Prostate gland (tissue), 2 donors: ENCODE measurements at regions not wholly inside any gene's neighbourhood (a gene's known extent, or its start where the extent isn't known, plus 50 kb on each side); places are given as distances from the start of the nearest gene placed in this dataset.
"Not testable (repeated sequence)": the region's sequence is repeated elsewhere in the genome, so short reads cannot be mapped to it uniquely, and the experiment has no call there.

Experiments
- DNase-seq: peaks from one replicate; pipeline ENCODE4 v3.0.0-alpha.2; 2019; ENCODE audit warnings: low spot score
- H3K27ac ChIP-seq, 2 donors: fragments of 200-600 bp; sonication (generic); 2 replicates each; pipeline ENCODE4 v1.5.1; 2017 to 2019
- H3K27me3 ChIP-seq: fragments of 200-600 bp; sonication (generic); replicated peaks from 2 replicates; pipeline ENCODE4 v1.5.1; 2019; ENCODE audit not compliant: insufficient read depth
- H3K36me3 ChIP-seq, 2 donors: fragments of 200-600 bp; sonication (generic); 1 replicate in 1 of 2; 2 replicates in 1 of 2; pipeline versions ENCODE4 v1.5.1 to v1.8.1; 2017 to 2019
- H3K4me1 ChIP-seq: fragments of 200-600 bp; sonication (generic); replicated peaks from 2 replicates; pipeline ENCODE4 v1.5.1; 2019
- H3K4me3 ChIP-seq, 2 donors: fragments of 200-600 bp; sonication (generic); 2 replicates each; pipeline ENCODE4 v1.5.1; 2017 to 2019
- H3K9me3 ChIP-seq: fragments of 200-600 bp; sonication (generic); 2 replicates; pipeline ENCODE4 v1.5.1; 2017
- POLR2A ChIP-seq: fragments of 450-650 bp; IDR thresholded peaks from one replicate; pipeline ENCODE4 v1.6.1; 2016; ENCODE audit warnings: antibody characterized with exemption, mild to moderate bottlenecking
- POLR2AphosphoS5 ChIP-seq: sonication (generic); formaldehyde crosslinking; IDR thresholded peaks from one replicate; pipeline ENCODE4 v1.6.1; 2017; ENCODE audit warnings: antibody characterized with exemption
- WGBS: methylation state at CpG from one replicate; pipeline ENCODE4 v1.1.5; 2018; 5-methylcytosine and 5-hydroxymethylcytosine counted together
- intact Hi-C: fragments of 100-400 bp; cut with DNase I; formaldehyde crosslinking; loops from one replicate; pipeline ENCODE4 v1.14.2; 2022
- TF ChIP-seq, protein P1 (sequence below), 4 experiments: fragments of 200-600 bp in 2 of 4; fragments of 450-650 bp in 2 of 4; sonication (generic) in 2 of 4; IDR thresholded peaks; 1 replicate in 3 of 4; 2 replicates in 1 of 4; pipeline ENCODE4 v1.5.1; 2016 to 2019; ENCODE audit warnings: antibody characterized with exemption in 4 of 4, mild to moderate bottlenecking in 2 of 4, moderate library complexity in 2 of 4

DNA sequence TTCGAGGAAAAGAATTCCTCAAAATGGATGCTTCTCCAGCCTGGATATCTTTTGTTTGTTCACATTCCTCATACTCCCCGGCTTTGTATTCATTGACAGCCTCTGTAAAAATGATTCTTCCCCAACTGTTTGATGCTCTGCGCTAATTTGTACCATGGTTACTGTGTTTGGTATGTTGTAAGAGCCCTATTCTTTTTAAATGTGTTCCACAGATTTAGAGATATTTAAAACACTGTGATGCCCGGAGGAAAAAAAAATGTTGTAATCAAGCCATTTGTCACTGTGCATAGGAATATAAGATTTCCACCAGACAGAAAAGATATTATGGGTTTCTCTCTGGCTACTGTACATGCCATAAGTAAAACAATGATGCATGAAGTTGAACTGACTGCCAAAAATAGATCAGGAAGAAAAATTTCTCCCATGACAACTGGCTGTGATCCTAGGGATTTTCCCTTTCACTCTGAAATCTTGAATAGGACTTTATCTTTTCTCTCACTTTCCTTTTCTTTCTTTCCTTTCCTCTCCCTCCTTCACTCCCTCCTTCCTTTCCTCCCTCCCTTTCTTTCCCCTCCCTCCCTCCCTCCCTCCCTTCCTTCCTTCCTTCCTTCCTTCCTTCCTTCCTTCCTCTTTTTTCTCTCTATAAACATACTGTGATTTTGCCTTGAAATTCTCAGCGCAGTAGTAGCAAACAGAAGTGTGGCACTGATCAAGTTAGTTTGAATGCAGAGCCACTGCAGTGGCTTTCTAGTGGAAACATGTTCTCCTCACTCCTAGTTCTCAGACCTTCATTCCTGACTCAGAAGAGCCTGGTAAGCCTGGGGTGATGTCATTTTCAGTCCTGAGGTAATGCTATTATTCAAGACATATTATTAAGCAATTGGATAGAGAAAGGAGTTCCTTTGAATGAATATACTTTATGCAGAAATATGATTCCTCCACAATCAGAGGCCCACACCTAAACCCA is 254.9 kb upstream of the TBL1XR1 start:
- intact Hi-C loops, result no loop called here
- Histone ChIP-seq H3K27me3 (no peaks in the 10 kb centered on the region), H3K9me3 (no peaks in the 10 kb centered on the region), H3K4me1 (peaks cover 8% of the 10 kb centered on the region), H3K27ac (peak overlapping the region in 1 of 2 donors; percentile 44), H3K36me3 (no peaks in the 10 kb centered on the region), H3K4me3 (no peak overlapping the region)
- TF ChIP-seq POLR2A (no peak), POLR2AphosphoS5 (peak; percentile 8)
- 18% methylated on average over 5 of the region's 5 CpGs for WGBS
- DNase-seq, result no peak

DNA sequence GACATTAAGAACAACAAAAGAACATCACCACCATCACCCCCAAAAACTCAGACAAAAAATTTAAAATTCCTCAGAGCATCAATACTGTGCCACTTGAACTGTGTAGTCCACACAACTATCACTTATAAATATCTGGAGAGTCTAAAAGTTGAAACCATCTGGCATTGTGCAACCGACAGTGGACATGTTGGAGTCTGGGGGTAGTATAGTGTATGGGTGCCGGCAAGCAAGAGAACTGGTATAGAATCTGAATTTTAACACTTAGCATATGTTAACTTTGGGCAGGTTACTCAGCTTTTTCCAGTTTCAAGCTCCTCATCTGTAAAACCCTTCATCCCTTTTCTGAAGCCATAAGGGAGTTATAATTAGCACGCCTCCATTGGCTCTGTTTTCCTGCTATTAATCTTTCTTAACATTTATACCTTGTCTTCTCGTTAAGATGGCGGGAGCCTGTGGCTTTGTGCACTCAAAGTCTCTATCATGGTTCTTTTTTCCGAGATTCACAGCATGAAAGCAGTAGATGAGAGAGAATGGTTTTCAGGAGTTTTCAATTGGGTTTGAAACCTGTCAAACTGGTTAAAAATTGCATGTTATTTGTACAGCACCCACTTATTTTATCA is 255.7 kb upstream of the TBL1XR1 start:
- 61% methylated on average over 6 of the region's 6 CpGs for WGBS
- H3K36me3 ChIP-seq, result no peaks in the 10 kb centered on the region
- TF ChIP-seq, protein P1, sequence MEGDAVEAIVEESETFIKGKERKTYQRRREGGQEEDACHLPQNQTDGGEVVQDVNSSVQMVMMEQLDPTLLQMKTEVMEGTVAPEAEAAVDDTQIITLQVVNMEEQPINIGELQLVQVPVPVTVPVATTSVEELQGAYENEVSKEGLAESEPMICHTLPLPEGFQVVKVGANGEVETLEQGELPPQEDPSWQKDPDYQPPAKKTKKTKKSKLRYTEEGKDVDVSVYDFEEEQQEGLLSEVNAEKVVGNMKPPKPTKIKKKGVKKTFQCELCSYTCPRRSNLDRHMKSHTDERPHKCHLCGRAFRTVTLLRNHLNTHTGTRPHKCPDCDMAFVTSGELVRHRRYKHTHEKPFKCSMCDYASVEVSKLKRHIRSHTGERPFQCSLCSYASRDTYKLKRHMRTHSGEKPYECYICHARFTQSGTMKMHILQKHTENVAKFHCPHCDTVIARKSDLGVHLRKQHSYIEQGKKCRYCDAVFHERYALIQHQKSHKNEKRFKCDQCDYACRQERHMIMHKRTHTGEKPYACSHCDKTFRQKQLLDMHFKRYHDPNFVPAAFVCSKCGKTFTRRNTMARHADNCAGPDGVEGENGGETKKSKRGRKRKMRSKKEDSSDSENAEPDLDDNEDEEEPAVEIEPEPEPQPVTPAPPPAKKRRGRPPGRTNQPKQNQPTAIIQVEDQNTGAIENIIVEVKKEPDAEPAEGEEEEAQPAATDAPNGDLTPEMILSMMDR (IDR thresholded peaks at IDR 0.05), result no peak
- TF ChIP-seq POLR2A (no peak), POLR2AphosphoS5 (no peak)
- no peak for DNase-seq
- intact Hi-C loops, result no loop called here
- peaks cover 8% of the 10 kb centered on the region for H3K4me1 ChIP-seq
- H3K27ac ChIP-seq, result peak overlapping the region in 1 of 2 donors; percentile 44
- H3K4me3 ChIP-seq, result no peak overlapping the region
- no peaks in the 10 kb centered on the region for H3K9me3 ChIP-seq
- H3K27me3 ChIP-seq, result no peaks in the 10 kb centered on the region

DNA sequence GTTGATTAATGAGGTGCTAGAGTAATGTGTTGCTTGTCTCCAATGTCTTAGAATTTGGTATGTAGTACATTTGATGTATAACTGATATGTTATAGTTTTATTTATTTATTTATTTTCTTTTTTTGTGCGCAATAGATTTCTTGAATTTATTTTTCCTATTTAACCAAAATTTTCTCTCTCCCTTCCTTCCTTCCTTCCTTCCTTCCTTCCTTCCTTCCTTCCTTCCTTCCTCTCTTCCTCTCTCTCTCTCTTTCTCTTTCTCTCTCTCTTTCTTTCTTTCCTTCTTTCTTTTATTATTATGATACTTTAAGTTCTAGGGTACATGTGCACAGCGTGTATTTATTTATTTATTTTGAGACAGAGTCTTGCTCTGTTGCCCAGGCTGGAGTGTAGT is 256.2 kb upstream of the TBL1XR1 start:
- H3K27me3 ChIP-seq, result no peaks in the 10 kb centered on the region
- WGBS, result 97% methylated on average over 2 of the region's 2 CpGs
- no peak overlapping the region for H3K27ac ChIP-seq
- H3K9me3 ChIP-seq, result no peaks in the 10 kb centered on the region
- intact Hi-C loops, result no loop called here
- no peak for DNase-seq
- H3K4me3 ChIP-seq, result no peak overlapping the region
- TF ChIP-seq POLR2AphosphoS5 (no peak), POLR2A (no peak)
- TF ChIP-seq, protein P1 (IDR thresholded peaks at IDR 0.05), result no peak
- H3K4me1 ChIP-seq, result peaks cover 8% of the 10 kb centered on the region
- H3K36me3 ChIP-seq, result no peaks in the 10 kb centered on the region

DNA sequence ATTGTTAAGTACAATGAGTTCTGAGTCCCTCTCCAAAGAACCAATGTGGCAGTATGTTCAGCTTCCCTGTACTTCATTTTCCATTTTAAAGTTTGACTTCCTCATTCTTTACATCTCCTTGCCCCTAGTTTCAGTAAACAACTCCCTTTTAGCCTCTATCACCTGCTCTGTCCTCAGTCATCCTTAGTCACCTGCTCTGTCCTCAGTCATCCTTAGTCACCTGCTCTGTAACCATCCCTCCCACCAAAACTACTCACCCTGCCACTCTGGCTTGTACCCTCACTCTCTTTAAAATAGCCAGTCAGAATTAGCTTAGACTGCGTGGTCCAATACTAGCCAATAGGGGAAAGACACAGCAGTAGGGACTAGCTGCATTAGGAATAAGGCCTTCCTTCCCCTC is 259.9 kb upstream of the TBL1XR1 start:
- WGBS, result 100% methylated on average over 1 of the region's 1 CpG
- not testable (repeated sequence) for H3K4me1 ChIP-seq

DNA sequence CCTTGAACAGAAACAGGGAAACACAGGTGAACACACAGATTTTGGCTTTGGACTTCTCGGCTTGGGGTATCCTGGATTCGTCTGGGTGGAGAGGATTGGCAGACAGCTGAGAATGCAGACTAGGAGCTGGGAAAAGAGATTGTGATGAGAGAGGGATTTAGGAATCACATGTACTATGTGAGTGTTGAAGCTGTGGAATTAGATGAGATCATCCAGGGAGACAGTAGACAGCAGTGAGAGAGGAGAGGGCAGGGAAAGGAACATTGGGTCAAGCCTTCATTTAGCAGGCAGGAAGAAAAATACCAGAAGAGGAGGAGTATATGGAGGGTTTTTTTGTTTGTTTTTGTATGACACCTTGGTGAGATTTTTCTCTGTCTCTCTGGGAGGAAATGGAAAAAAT is 262.1 kb upstream of the TBL1XR1 start:
- Histone ChIP-seq H3K4me1 (peaks cover 1% of the 10 kb centered on the region), H3K36me3 (no peaks in the 10 kb centered on the region), H3K27ac (peak overlapping the region; percentile 22 to 58), H3K9me3 (no peaks in the 10 kb centered on the region), H3K27me3 (no peaks in the 10 kb centered on the region), H3K4me3 (no peak overlapping the region)
- TF ChIP-seq, protein P1 (IDR thresholded peaks at IDR 0.05), result no peak
- no peak for TF ChIP-seq POLR2A
- peak; percentile 52 for TF ChIP-seq POLR2AphosphoS5
- DNase-seq, result no peak
- 76% methylated on average over 2 of the region's 2 CpGs for WGBS
- intact Hi-C loops, result loop anchor here (5.0 kb wide), 1 partner anchor 58 kb away; no protein-coding TSS in a partner anchor

More for the DNA sequence above, 259.9 kb upstream of the TBL1XR1 start:
- not testable (repeated sequence) for H3K27ac ChIP-seq, H3K4me3 ChIP-seq, DNase-seq, H3K36me3 ChIP-seq, H3K9me3 ChIP-seq, H3K27me3 ChIP-seq
- intact Hi-C loops, result loop anchor here (5.0 kb wide), 1 partner anchor 60 kb away; no protein-coding TSS in a partner anchor
